ENCODE measurements at regions not wholly inside any gene's neighbourhood (a gene's known extent, or its start where the extent isn't known, plus 50 kb on each side); places are given as distances from the start of the nearest gene placed in this dataset.
A peak's percentile ranks its signal among the peaks of the same experiment; 100 is the strongest.
"Not testable (repeated sequence)": the region's sequence is repeated elsewhere in the genome, so short reads cannot be mapped to it uniquely, and the experiment has no call there.

DNA sequence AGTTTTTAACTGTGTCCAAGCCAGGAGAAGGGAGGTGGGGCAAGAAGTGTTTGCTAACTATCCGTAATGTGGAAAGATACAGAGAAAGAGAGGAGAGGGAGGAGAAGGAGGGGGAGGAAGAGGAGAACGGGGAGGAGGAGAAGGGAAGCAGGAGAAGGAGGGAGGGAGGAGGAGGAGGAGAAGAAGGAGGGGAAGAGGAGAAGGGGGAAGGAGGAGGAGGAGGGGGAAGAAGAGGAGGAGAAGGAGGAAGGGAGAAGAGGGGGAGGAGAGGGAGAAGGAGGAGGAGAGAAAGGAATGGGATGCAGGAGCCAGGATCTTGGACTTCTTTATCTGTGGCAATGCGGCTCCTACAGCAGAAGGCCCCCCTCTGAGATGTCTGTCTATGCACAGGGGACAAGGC lies 510.3 kb upstream of the CCDC196 start:
- no peak for DNase-seq

DNA sequence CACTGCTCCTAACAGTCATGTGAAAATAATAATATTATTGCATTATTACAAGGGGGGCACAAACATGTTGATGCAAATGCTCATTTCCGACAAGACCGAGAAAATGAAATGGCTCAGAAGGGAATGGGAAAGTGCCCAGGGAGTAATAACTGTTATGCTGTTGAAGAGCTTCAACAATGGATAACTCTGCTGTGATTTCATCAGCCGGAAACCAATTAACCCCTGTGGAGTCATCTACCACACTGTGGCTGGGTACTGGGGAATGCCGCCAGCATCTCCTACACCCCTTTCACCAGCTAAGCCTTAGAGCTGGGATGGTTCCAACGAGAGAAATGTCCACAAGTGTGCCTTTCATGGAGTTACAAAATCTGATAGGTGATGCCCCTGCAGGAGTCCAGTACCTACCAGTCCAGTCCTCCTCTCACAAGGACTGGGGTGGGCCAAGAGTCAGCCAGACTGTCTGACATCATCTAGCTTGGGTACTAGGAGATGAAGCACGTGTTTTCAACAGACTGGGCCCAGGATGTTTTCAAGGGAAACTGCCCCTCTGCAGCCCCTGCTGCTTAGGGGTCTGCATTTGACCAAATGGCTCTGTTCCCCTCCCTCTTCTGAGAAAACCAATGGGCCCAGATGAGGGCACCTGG lies 509.3 kb upstream of the CCDC196 start:
- DNase-seq, result peak; percentile 36

GRCh38 chr14:65981192-65981843 lies 504.9 kb upstream of the CCDC196 start:
- DNase-seq, result no peak

GRCh38 chr14:65986041-65986440 lies 500.1 kb upstream of the CCDC196 start:
- DNase-seq, result no peak

- DNase-seq, result no peak
Observed at GRCh38 chr14:65989981-65990380, 496.2 kb upstream of the CCDC196 start.

GRCh38 chr14:65991104-65991503 lies 495.1 kb upstream of the CCDC196 start:
- DNase-seq, result no peak

DNA sequence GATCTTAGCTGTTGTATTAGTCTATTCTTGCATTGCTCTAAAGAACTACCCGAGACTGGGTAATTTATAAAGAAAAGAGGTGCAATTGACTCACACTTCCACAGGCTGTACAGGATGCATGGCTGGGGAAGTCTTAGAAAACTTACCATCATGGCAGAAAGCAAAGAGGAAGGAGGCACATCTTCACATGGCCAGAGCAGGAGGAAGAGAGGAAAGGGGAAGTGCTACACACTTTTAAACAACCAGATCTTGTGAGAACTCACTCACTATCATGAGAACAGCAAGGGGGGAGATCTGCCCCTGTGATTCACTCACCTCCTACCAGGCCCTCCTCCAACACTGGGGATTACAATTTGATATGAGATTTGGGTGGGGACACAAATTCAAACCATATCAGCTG lies 494.2 kb upstream of the CCDC196 start:
- DNase-seq, result not testable (repeated sequence)

GRCh38 chr14:65993103-65993502 lies 493.1 kb upstream of the CCDC196 start:
- DNase-seq, result no peak

DNA sequence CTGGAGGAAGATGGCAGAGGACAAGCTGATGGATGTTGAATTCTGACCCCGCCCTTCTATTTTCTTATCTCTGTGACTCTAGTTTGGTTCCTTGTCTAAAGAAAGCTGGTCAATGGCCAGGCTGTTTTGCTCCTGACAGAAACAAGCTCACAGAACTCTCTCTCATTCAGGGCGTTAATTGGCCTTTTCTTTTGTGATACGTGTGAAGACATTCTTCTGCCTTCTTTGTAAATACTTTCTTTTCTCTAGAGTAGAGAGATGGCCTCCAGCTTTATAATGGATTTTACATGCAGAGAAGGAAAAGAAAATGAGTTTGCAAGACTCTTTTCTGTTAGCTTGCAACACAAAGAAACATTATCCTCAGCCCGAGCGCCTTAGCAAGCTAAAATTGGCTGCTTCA lies 492.2 kb upstream of the CCDC196 start:
- no peak for DNase-seq

- DNase-seq, result no peak
Observed at GRCh38 chr14:65997347-65997746, 488.8 kb upstream of the CCDC196 start.

DNA sequence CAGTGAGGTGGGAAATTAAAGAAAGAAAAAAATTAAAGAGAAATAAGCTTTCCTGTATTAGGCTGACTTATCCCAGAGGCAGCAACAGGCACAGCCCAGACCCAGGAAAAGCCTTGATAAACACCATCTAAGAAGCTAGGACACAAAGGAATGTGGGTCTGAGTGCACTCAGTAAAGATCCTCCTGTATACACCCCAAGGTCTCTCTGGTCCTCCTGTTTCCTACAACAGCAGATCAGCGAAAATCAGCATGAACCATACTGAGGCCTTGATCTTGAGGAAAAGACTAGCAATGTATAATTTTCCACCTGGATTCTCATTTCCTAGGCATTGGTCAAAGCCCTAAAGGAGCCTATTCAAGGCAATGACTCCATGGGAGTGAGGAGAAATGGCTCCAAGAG lies 486.3 kb upstream of the CCDC196 start:
- no peak for DNase-seq

DNA sequence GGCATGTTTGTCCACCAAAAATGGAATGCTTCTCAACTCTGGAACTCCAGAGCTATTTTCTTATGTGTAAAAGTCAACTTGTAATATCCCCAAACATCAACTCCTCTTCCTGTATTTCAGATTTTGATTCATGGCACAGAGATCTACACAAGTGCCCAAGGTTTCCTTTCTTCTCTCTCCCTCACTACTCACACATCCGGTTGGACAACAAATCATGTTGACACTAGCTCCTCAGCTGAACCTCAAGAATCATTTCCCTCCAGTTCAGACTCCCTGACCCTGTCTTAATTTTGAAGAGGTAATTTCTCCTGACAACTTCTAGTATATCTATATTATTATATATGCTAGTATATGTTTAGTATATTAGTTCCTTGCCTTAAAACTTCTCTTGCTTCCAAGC lies 485.4 kb upstream of the CCDC196 start:
- no peak for DNase-seq

- DNase-seq, result no peak
Observed at GRCh38 chr14:66001356-66001755, 484.8 kb upstream of the CCDC196 start.

- no peak for DNase-seq
Observed at GRCh38 chr14:66003082-66003730, 483.0 kb upstream of the CCDC196 start.

GRCh38 chr14:66005900-66006434 lies 480.2 kb upstream of the CCDC196 start:
- no peak for DNase-seq

- no peak for DNase-seq
Observed at GRCh38 chr14:66008631-66009030, 477.5 kb upstream of the CCDC196 start.

- DNase-seq, result no peak
Observed at GRCh38 chr14:66009089-66009488, 477.1 kb upstream of the CCDC196 start.

DNA sequence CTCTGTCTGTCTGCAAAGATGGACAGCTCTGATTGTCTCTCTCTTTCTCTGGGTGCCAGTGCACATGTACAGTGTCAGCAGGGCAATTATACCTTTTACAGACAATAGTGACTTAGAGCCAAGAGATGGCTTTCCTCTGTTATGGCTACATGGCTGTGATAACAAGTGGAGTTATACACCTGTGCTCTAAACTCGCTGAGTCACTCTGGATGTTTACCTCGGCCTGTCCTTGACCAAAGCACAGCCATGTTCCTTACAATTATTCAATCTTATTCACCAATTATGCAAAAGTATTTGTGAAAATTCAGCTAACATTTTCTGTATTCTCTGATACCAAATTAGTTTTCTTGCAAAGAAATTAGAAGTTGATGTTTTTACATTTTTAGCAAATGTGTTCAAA lies 475.5 kb upstream of the CCDC196 start:
- no peak for DNase-seq

DNA sequence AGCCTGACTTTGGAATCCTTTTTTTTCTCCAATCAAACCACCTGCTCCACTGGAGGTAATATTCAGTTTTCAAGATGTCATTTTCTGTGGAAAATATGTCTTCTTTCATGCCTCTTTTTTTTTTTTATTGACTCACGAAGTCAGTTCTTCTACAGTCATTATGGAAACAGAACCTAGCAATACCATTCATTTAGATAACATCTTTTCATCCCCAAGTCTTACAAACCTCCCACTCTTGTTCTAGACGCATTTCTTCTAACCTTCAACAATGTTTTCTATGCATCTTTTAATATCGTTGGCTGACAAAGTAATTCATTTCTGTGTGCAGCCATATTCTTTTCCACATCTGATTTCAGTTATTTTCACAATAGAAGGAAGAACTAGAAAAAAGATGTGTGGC lies 474.3 kb upstream of the CCDC196 start:
- DNase-seq, result no peak

- DNase-seq, result not testable (repeated sequence)
Observed at GRCh38 chr14:66013607-66014006, 472.6 kb upstream of the CCDC196 start.

GRCh38 chr14:66015071-66015780 lies 470.9 kb upstream of the CCDC196 start:
- no peak for DNase-seq

DNA sequence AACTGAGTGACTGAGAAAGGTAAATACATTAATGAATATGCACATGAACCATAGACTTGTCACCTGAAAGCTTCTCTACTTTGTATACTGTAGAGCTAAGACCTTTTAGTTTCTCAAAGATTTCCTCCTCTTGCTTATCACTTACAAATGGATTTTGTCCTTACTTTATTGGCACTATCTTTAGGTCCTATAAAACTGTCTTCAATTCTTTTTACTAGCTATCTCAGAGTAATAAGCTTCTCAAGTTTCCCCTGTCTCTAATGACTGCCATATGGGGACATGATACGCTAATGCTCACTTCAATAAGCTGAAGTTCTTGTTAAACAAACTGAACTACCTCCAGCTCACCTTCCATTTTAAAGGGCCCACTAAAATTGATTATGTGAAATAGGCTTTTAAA lies 468.2 kb upstream of the CCDC196 start:
- DNase-seq, result no peak

DNA sequence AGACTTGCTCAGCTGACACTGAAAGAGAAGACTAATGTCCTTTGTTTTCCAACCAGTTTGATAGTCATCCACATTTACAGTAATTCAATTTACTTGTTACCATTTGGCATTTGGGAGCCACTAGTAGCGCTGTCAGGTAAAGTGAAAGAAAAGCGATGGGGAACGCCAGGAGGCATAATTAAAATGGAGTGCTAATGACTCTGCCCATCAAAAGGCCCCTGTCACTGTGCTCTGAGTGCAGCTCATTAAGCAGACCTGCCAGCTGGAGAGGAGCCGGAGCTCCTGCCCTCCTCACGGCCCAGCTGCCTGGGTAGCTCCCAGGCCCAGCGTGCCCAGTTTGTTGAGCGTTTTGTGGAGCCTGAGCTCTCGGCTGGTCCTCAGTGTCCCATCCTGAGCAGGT lies 463.6 kb upstream of the CCDC196 start:
- no peak for DNase-seq

GRCh38 chr14:66025779-66026178 lies 460.4 kb upstream of the CCDC196 start:
- no peak for DNase-seq

All from NCI-H2107 (cell line).